Spinal cord (tissue), 9 donors: ENCODE measurements at regions not wholly inside any gene's neighbourhood (a gene's known extent, or its start where the extent isn't known, plus 50 kb on each side); places are given as distances from the start of the nearest gene placed in this dataset.
"Not testable (repeated sequence)": the region's sequence is repeated elsewhere in the genome, so short reads cannot be mapped to it uniquely, and the experiment has no call there.

Experiments used
- DNase-seq, 6 donors: peaks; one replicate each; pipeline versions ENCODE4 v3.0.0 to v3.0.0-alpha.2; 2013 to 2015; ENCODE audit warnings: low spot score in 6 of 6, low read depth in 4 of 6
- H3K27ac ChIP-seq: one replicate; pipeline ENCODE4 v1.5.1; 2013; ENCODE audit warnings: low read depth, low read length, control low read depth
- H3K27me3 ChIP-seq: one replicate; pipeline ENCODE4 v1.6.1; 2013; ENCODE audit warnings: low read length; ENCODE audit not compliant: control insufficient read depth, insufficient read depth
- H3K36me3 ChIP-seq: one replicate; pipeline ENCODE4 v1.6.1; 2013; ENCODE audit warnings: low read length; ENCODE audit not compliant: control insufficient read depth, insufficient read depth
- H3K4me1 ChIP-seq: one replicate; pipeline ENCODE4 v1.6.1; 2013; ENCODE audit warnings: low read length; ENCODE audit not compliant: control insufficient read depth, insufficient read depth
- H3K4me3 ChIP-seq: one replicate; pipeline ENCODE4 v1.5.1; 2013; ENCODE audit warnings: low read depth, low read length, control low read depth
- H3K9me3 ChIP-seq: one replicate; pipeline ENCODE4 v1.6.1; 2013; ENCODE audit warnings: low read length; ENCODE audit not compliant: control insufficient read depth, insufficient read depth
- WGBS: methylation state at CpG from one replicate; pipeline ENCODE4 v1.1.5; 2013; ENCODE audit warnings: missing lambda C conversion rate; ENCODE audit not compliant: insufficient coverage; 5-methylcytosine and 5-hydroxymethylcytosine counted together
- donor health status: healthy.

GRCh38 chr9:66082811-66083210 is 345.9 kb downstream of the FOXD4L4 start:
- not testable (repeated sequence) for H3K9me3 ChIP-seq, H3K36me3 ChIP-seq, H3K4me1 ChIP-seq, H3K27me3 ChIP-seq, DNase-seq, H3K4me3 ChIP-seq, H3K27ac ChIP-seq
- WGBS = no CpG with 5 or more reads among the region's 1 CpG
